Vagina (tissue), 2 donors: ENCODE measurements at regions not wholly inside any gene's neighbourhood (a gene's known extent, or its start where the extent isn't known, plus 50 kb on each side); places are given as distances from the start of the nearest gene placed in this dataset.

Source experiments
- DNase-seq, 2 donors: peaks; one replicate each; pipeline ENCODE4 v3.0.0-alpha.2; 2017; ENCODE audit errors: extremely low spot score in 2 of 2
- H3K27ac ChIP-seq: fragments of 200-600 bp; sonication (generic); one replicate; pipeline ENCODE4 v1.5.1; 2019
- H3K27me3 ChIP-seq: fragments of 200-600 bp; sonication (generic); one replicate; pipeline ENCODE4 v1.5.1; 2019
- H3K36me3 ChIP-seq, 2 donors: fragments of 200-600 bp; sonication (generic); one replicate each; pipeline ENCODE4 v1.5.1; 2017 to 2019
- H3K4me1 ChIP-seq: fragments of 200-600 bp; sonication (generic); one replicate; pipeline ENCODE4 v1.5.1; 2019
- H3K4me3 ChIP-seq, 2 donors: fragments of 200-600 bp; sonication (generic); 1 replicate in 1 of 2; 2 replicates in 1 of 2; pipeline ENCODE4 v1.5.1; 2016 to 2019
- H3K9me3 ChIP-seq: fragments of 200-600 bp; sonication (generic); one replicate; pipeline ENCODE4 v1.5.1; 2019
- POLR2A ChIP-seq, 2 donors: fragments of 450-650 bp; IDR thresholded peaks; one replicate each; pipeline ENCODE4 v1.6.1; 2017; ENCODE audit warnings: antibody characterized with exemption in 2 of 2, mild to moderate bottlenecking in 2 of 2, moderate library complexity in 2 of 2
- POLR2AphosphoS5 ChIP-seq, 2 donors: sonication (generic); formaldehyde crosslinking; IDR thresholded peaks; one replicate each; pipeline ENCODE4 v1.9.0; 2017; ENCODE audit warnings: antibody characterized with exemption in 2 of 2, mild to moderate bottlenecking in 2 of 2, low read depth in 1 of 2; ENCODE audit not compliant: insufficient read depth in 1 of 2
- intact Hi-C: fragments of 100-400 bp; cut with DNase I; formaldehyde crosslinking; loops from one replicate; pipeline ENCODE4 v1.15.1; 2023
- TF ChIP-seq, protein P1 (sequence below), 3 experiments: fragments of 450-650 bp in 2 of 3; fragments of 200-600 bp in 1 of 3; sonication (generic) in 1 of 3; IDR thresholded peaks; one replicate each; pipeline ENCODE4 v1.5.1; 2017 to 2019; ENCODE audit warnings: antibody characterized with exemption in 3 of 3, mild to moderate bottlenecking in 2 of 3, moderate library complexity in 2 of 3

DNA sequence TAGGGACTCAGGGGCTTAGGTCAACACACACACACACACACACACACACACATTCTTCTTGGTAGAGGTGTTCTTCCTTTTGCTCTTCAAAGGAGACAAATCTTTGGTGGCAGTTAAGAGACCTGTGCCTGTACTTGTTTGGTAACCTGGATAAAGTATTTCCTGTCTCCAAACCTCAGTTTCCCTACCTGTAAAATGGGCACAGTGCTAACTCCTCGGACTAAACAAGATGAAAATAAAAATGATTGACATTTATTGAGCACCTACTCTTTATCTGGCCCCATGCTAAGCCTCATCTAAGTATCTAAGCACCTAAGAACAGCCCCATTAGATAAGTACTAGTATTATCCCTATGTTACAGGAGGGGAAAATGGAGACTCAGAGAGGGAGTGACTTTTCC, 220.8 kb upstream of the MYL2 start:
- TF ChIP-seq, protein P1, sequence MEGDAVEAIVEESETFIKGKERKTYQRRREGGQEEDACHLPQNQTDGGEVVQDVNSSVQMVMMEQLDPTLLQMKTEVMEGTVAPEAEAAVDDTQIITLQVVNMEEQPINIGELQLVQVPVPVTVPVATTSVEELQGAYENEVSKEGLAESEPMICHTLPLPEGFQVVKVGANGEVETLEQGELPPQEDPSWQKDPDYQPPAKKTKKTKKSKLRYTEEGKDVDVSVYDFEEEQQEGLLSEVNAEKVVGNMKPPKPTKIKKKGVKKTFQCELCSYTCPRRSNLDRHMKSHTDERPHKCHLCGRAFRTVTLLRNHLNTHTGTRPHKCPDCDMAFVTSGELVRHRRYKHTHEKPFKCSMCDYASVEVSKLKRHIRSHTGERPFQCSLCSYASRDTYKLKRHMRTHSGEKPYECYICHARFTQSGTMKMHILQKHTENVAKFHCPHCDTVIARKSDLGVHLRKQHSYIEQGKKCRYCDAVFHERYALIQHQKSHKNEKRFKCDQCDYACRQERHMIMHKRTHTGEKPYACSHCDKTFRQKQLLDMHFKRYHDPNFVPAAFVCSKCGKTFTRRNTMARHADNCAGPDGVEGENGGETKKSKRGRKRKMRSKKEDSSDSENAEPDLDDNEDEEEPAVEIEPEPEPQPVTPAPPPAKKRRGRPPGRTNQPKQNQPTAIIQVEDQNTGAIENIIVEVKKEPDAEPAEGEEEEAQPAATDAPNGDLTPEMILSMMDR (IDR thresholded peaks at IDR 0.05), result no peak
- TF ChIP-seq POLR2A (IDR thresholded peaks at IDR 0.05) (no peak), POLR2AphosphoS5 (IDR thresholded peaks at IDR 0.05; ENCODE audit: insufficient read depth in 1 of 2, low read depth in 1 of 2) (no peak)
- Histone ChIP-seq H3K27ac (no peak overlapping the region), H3K36me3 (no peaks in the 10 kb centered on the region), H3K4me1 (peaks cover 11% of the 10 kb centered on the region), H3K27me3 (no peaks in the 10 kb centered on the region), H3K9me3 (no peaks in the 10 kb centered on the region), H3K4me3 (no peak overlapping the region)
- intact Hi-C loops, result no loop called here
- no peak for DNase-seq

DNA sequence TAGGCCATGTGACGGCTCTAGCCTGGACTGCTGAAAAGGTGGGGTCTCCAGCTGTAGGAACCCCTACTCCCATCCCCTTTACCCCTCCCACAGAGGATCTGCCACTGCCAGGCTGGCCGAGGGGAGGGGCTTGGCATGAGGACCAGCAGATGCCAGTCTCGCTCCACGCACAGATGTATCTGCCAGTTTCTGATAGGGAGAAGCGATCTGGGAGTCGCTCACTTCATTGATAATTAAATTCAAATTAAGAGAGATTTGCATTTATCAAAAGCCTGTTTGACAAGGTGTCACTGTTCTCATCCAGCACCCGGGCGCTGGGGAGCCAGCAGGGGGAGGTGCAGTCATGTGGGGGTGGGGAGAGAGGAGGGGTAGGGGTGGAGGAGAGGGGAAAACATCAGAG, 217.6 kb upstream of the MYL2 start:
- Histone ChIP-seq H3K9me3 (no peaks in the 10 kb centered on the region), H3K36me3 (no peaks in the 10 kb centered on the region), H3K27me3 (no peaks in the 10 kb centered on the region), H3K27ac (no peak overlapping the region), H3K4me1 (peaks cover 2% of the 10 kb centered on the region), H3K4me3 (no peak overlapping the region)
- intact Hi-C loops, result no loop called here
- TF ChIP-seq POLR2A (IDR thresholded peaks at IDR 0.05) (no peak), POLR2AphosphoS5 (IDR thresholded peaks at IDR 0.05; ENCODE audit: insufficient read depth in 1 of 2, low read depth in 1 of 2) (no peak)
- TF ChIP-seq, protein P1 (IDR thresholded peaks at IDR 0.05), result no peak
- DNase-seq, result no peak

DNA sequence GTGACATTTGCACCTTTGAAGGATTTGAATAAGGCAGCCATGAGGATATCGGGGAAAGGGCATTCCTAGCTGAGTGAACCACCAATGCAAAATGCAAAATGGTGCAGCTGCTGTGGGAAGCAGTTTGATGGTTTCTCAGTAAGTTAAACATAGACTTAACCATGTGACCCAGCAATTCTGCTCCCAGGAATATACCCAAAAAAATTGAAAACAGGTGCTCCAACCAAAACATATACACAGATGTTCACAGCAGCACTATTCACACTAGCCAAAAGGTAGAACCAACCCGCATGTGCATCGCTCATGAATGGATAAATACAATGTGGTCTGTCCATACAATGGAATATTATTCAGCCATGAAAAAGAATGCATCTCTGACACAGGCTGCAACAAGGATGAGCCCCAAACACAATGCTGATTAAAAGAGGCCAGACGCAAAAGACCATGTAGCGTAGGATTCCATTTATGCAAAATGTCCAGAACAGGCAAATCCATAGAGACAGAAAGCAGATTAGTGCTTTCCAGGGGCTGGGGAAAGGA, 215.0 kb upstream of the MYL2 start:
- TF ChIP-seq, protein P1 (IDR thresholded peaks at IDR 0.05), result no peak
- TF ChIP-seq POLR2AphosphoS5 (IDR thresholded peaks at IDR 0.05; ENCODE audit: insufficient read depth in 1 of 2, low read depth in 1 of 2), result no peak
- TF ChIP-seq POLR2A (IDR thresholded peaks at IDR 0.05), result no peak
- DNase-seq, result no peak
- H3K4me3 ChIP-seq, result no peak overlapping the region
- H3K27me3 ChIP-seq, result no peaks in the 10 kb centered on the region
- H3K36me3 ChIP-seq, result no peaks in the 10 kb centered on the region
- no peaks in the 10 kb centered on the region for H3K9me3 ChIP-seq
- intact Hi-C loops, result no loop called here
- H3K4me1 ChIP-seq, result no peaks in the 10 kb centered on the region
- no peak overlapping the region for H3K27ac ChIP-seq

DNA sequence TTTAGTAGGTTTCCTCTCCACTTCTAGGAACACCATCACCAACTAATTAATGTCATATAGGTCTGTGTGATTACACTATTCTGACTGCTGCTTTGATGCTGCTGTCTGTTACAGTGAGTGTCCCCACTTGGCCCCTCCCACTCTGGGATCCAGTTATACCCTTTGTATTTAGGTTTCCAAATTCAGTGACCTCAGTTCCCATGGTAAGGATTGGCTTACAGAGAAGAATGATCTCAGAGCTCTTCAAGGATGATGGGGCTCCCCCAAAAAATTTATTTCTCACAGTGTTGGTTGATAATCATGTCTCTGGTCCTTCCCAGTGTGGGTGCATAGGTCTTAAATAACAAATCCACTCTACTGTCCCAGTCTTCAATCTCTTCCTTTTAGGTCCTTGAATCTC, 210.0 kb upstream of the MYL2 start:
- H3K27ac ChIP-seq, result no peak overlapping the region
- DNase-seq, result no peak
- no peaks in the 10 kb centered on the region for H3K4me1 ChIP-seq
- H3K27me3 ChIP-seq, result no peaks in the 10 kb centered on the region
- no peak overlapping the region for H3K4me3 ChIP-seq
- TF ChIP-seq POLR2AphosphoS5 (IDR thresholded peaks at IDR 0.05; ENCODE audit: insufficient read depth in 1 of 2, low read depth in 1 of 2), result no peak
- TF ChIP-seq POLR2A (IDR thresholded peaks at IDR 0.05), result no peak
- TF ChIP-seq, protein P1 (IDR thresholded peaks at IDR 0.05), result no peak
- intact Hi-C loops, result no loop called here
- H3K36me3 ChIP-seq, result no peaks in the 10 kb centered on the region
- no peaks in the 10 kb centered on the region for H3K9me3 ChIP-seq

- H3K9me3 ChIP-seq, result no peaks in the 10 kb centered on the region
- H3K27me3 ChIP-seq, result no peaks in the 10 kb centered on the region
- no peak overlapping the region for H3K27ac ChIP-seq
- H3K4me1 ChIP-seq, result no peaks in the 10 kb centered on the region
- H3K4me3 ChIP-seq, result no peak overlapping the region
- TF ChIP-seq, protein P1 (IDR thresholded peaks at IDR 0.05), result no peak
- TF ChIP-seq POLR2A (IDR thresholded peaks at IDR 0.05) (no peak), POLR2AphosphoS5 (IDR thresholded peaks at IDR 0.05; ENCODE audit: insufficient read depth in 1 of 2, low read depth in 1 of 2) (no peak)
- no peak for DNase-seq
- intact Hi-C loops, result no loop called here
- H3K36me3 ChIP-seq, result no peaks in the 10 kb centered on the region
Observed at GRCh38 chr12:111129149-111129767, 208.9 kb upstream of the MYL2 start.
